GM21737 (cell line): ENCODE measurements at regions not wholly inside any gene's neighbourhood (a gene's known extent, or its start where the extent isn't known, plus 50 kb on each side); places are given as distances from the start of the nearest gene placed in this dataset.

Source experiments
- ATAC-seq: cut with Tn5 transposase; IDR thresholded peaks from one replicate; pipeline ENCODE4 v1.9.1; 2021; ENCODE audit warnings: mild to moderate bottlenecking, moderate library complexity; ENCODE audit not compliant: unreplicated experiment

- ATAC-seq, result no peak
These were observed 956.6 kb downstream of the SQOR start for GRCh38 chr15:46591462-46591861.

GRCh38 chr15:46595016-46595415, 960.2 kb downstream of the SQOR start:
- ATAC-seq, result no peak

GRCh38 chr15:46607077-46607476, 972.2 kb downstream of the SQOR start:
- ATAC-seq, result no peak

- ATAC-seq, result no peak
These were observed 981.2 kb downstream of the SQOR start for GRCh38 chr15:46616033-46616432.

- no peak for ATAC-seq
These were observed 982.7 kb downstream of the SQOR start for GRCh38 chr15:46617507-46617906.

- no peak for ATAC-seq
These were observed 984.2 kb downstream of the SQOR start for GRCh38 chr15:46618984-46619383.

GRCh38 chr15:46620392-46621013, 985.7 kb downstream of the SQOR start:
- no peak for ATAC-seq

- no peak for ATAC-seq
These were observed 988.0 kb downstream of the SQOR start for GRCh38 chr15:46622851-46623250.

- ATAC-seq, result no peak
These were observed 1001.4 kb downstream of the SQOR start for GRCh38 chr15:46636206-46636605.

- ATAC-seq, result no peak
These were observed 1010.0 kb downstream of the SQOR start for GRCh38 chr15:46644501-46645481.

- no peak for ATAC-seq
These were observed 1011.7 kb downstream of the SQOR start for GRCh38 chr15:46646490-46646889.

GRCh38 chr15:46647046-46647445, 1012.2 kb downstream of the SQOR start:
- no peak for ATAC-seq

- no peak for ATAC-seq
These were observed 1017.4 kb downstream of the SQOR start for GRCh38 chr15:46652266-46652665.

- no peak for ATAC-seq
These were observed 1020.2 kb downstream of the SQOR start for GRCh38 chr15:46654993-46655392.

- ATAC-seq, result no peak
These were observed 1025.4 kb downstream of the SQOR start for GRCh38 chr15:46660096-46660842.

GRCh38 chr15:46670258-46670657, 1035.4 kb downstream of the SQOR start:
- no peak for ATAC-seq

GRCh38 chr15:46671336-46671735, 1036.5 kb downstream of the SQOR start:
- no peak for ATAC-seq

GRCh38 chr15:46672041-46672440, 1037.2 kb downstream of the SQOR start:
- no peak for ATAC-seq

- no peak for ATAC-seq
These were observed 1040.8 kb upstream of the SEMA6D start for GRCh38 chr15:46676233-46677206.

- ATAC-seq, result no peak
These were observed 1039.8 kb upstream of the SEMA6D start for GRCh38 chr15:46677491-46677890.
